K562 (cell line): ENCODE measurements at regions not wholly inside any gene's neighbourhood (a gene's known extent, or its start where the extent isn't known, plus 50 kb on each side); places are given as distances from the start of the nearest gene placed in this dataset.

Experiments
- ATAC-seq: fragments of 200-7000 bp; cut with Tn5 transposase; 3 replicates; pipeline ENCODE4 v1.9.1; 2020; ENCODE audit warnings: moderate library complexity
- BruUV-seq: library from RNA; stranded (reverse); fragments of 400-500 nt; replicated peaks from 2 replicates; lab custom pipeline; 2021; lab: Mats Ljungman, UMichigan
- CTCF ChIA-PET: fragments of 300-600 bp; formaldehyde crosslinking; extraction: SDS; loops from one replicate; lab custom pipeline; 2021; ENCODE audit warnings: low intra/inter-chr PET ratio; lab: Yijun Ruan, JAX
- POLR2A ChIA-PET: fragments of 300-600, 350-650 bp; sonication (Branson Sonifier 250); formaldehyde crosslinking; extraction: SDS; loops from one replicate; lab custom pipeline; 2021; ENCODE audit warnings: antibody characterized with exemption, inconsistent platforms; lab: Yijun Ruan, JAX
- DNase-seq, 4 experiments: peaks; one replicate each; pipeline versions ENCODE4 v3.0.0 to v3.0.0-alpha.2; 2011 to 2018; ENCODE audit warnings: low spot score in 3 of 4, mixed read lengths in 3 of 4; ENCODE audit errors: extremely low read depth in 1 of 4
- FAIRE-seq: peaks from 2 replicates; lab custom pipeline; 2011; peaks lifted over from hg19 to GRCh38; lab: Jason Lieb, UNC
- H2AFZ ChIP-seq: 2 replicates; pipeline ENCODE4 v1.6.0; 2011; ENCODE audit warnings: low read depth, low read length, control low read depth, inconsistent platforms
- H3K27ac ChIP-seq: fragments of 200-600 bp; 3 replicates; pipeline ENCODE4 v1.8.0; 2011; ENCODE audit warnings: low read depth, mild to moderate bottlenecking, control low read depth, inconsistent platforms, low read length, moderate library complexity, mixed read lengths; ENCODE audit errors: extremely low read depth
- H3K27me3 ChIP-seq, 2 experiments: fragments of 300-600 bp in 1 of 2; 2 replicates in 1 of 2; 3 replicates in 1 of 2; pipeline versions ENCODE4 v1.6.0 to v1.8.0; 2011; ENCODE audit warnings: inconsistent platforms in 2 of 2, low read length in 2 of 2, mild to moderate bottlenecking in 1 of 2, mixed read lengths in 1 of 2, moderate library complexity in 1 of 2; ENCODE audit not compliant: control insufficient read depth in 2 of 2, insufficient read depth in 2 of 2
- H3K36me3 ChIP-seq: fragments of 300-600 bp; 3 replicates; pipeline ENCODE4 v1.8.0; 2011; ENCODE audit warnings: mild to moderate bottlenecking, low read length, inconsistent platforms; ENCODE audit not compliant: control insufficient read depth, insufficient read depth
- H3K4me1 ChIP-seq, 2 experiments: fragments of 200-600 bp in 1 of 2; replicated peaks in 1 of 2; 2 replicates in 1 of 2; 3 replicates in 1 of 2; pipeline versions ENCODE4 v1.5.1 to v1.8.0; 2011; ENCODE audit warnings: inconsistent platforms in 2 of 2, low read length in 2 of 2, mild to moderate bottlenecking in 1 of 2, mixed read lengths in 1 of 2, moderate library complexity in 1 of 2; ENCODE audit not compliant: control insufficient read depth in 2 of 2, insufficient read depth in 2 of 2
- H3K4me2 ChIP-seq: 2 replicates; pipeline ENCODE4 v1.6.1; 2011; ENCODE audit warnings: low read length, control low read depth, inconsistent platforms, mixed read lengths; ENCODE audit not compliant: insufficient read depth
- H3K4me3 ChIP-seq: fragments of 200-600 bp; sonication (generic), shearing (Covaris generic); 2 replicates; pipeline ENCODE4 v1.5.1; 2016; ENCODE audit warnings: control low read depth, inconsistent platforms
- H3K79me2 ChIP-seq: fragments of 200-600 bp; 3 replicates; pipeline ENCODE4 v1.8.0; 2011; ENCODE audit warnings: low read length, inconsistent platforms; ENCODE audit not compliant: control insufficient read depth, insufficient read depth
- H3K9ac ChIP-seq, 2 experiments: 2 replicates each; pipeline versions ENCODE4 v1.6.0 to v1.6.1; 2011; ENCODE audit warnings: low read depth in 2 of 2, low read length in 2 of 2, control low read depth in 1 of 2, inconsistent platforms in 1 of 2, mild to moderate bottlenecking in 1 of 2, mixed read lengths in 1 of 2; ENCODE audit not compliant: insufficient read depth in 1 of 2
- H3K9me1 ChIP-seq: one replicate; pipeline ENCODE4 v1.6.0; 2011; ENCODE audit warnings: inconsistent platforms, mild to moderate bottlenecking, low read length, moderate library complexity; ENCODE audit not compliant: control insufficient read depth, insufficient read depth
- H3K9me3 ChIP-seq: replicated peaks from 2 replicates; pipeline ENCODE4 v1.5.1; 2011; ENCODE audit warnings: low read depth, low read length, inconsistent platforms; ENCODE audit not compliant: control insufficient read depth, insufficient read depth
- H4K20me1 ChIP-seq: replicated peaks from 2 replicates; pipeline ENCODE4 v1.6.1; 2011; ENCODE audit warnings: low read length, inconsistent platforms, mixed read lengths; ENCODE audit not compliant: control insufficient read depth, insufficient read depth
- CTCF ChIP-seq, 3 experiments: IDR thresholded peaks in 2 of 3; conservative IDR thresholded peaks in 1 of 3; 2 replicates each; pipeline ENCODE4 v1.5.1; 2011 to 2012; ENCODE audit warnings: low read length in 3 of 3, mild to moderate bottlenecking in 3 of 3, control low read depth in 2 of 3, improper control_type of control experiment in 1 of 3, inconsistent platforms in 1 of 3, low read depth in 1 of 3, mixed read lengths in 1 of 3, moderate library complexity in 1 of 3; ENCODE audit not compliant: insufficient read depth in 2 of 3
- HDAC3 ChIP-seq: fragments of 450-650 bp; IDR thresholded peaks from 2 replicates; pipeline ENCODE4 v1.6.1; 2018; ENCODE audit warnings: borderline replicate concordance, mild to moderate bottlenecking, moderate library complexity; ENCODE audit not compliant: partially characterized antibody
- NFIC ChIP-seq: fragments of 450-650 bp; IDR thresholded peaks from 2 replicates; pipeline ENCODE4 v1.6.1; 2017; ENCODE audit warnings: mild to moderate bottlenecking, inconsistent platforms
- WGBS: fragments of 100-300 bp; shearing (Covaris generic); methylation state at CpG from one replicate; pipeline ENCODE4 v1.1.6; 2016; ENCODE audit warnings: low coverage, mixed read lengths; ENCODE audit not compliant: insufficient coverage; ENCODE audit errors: missing lambda C conversion rate; 5-methylcytosine and 5-hydroxymethylcytosine counted together
- in situ Hi-C: fragments of 300-500 bp; cut with MboI; formaldehyde crosslinking; loops from 4 replicates; pipeline ENCODE4 v1.15.0; 2018; ENCODE audit warnings: inconsistent platforms, mixed read lengths
- intact Hi-C: fragments of 100-400 bp; cut with micrococcal nuclease; formaldehyde crosslinking; loops from 2 replicates; pipeline ENCODE4 v1.14.2; 2022

GRCh38 chr1:182003953-182004586 is 57.4 kb downstream of the ZNF648 start:
- Histone ChIP-seq H3K27ac (no peak overlapping the region), H3K4me3 (no peak overlapping the region), H3K9me1 (no peaks in the 10 kb centered on the region), H3K79me2 (no peaks in the 10 kb centered on the region), H3K36me3 (no peaks in the 10 kb centered on the region), H4K20me1 (no peaks in the 10 kb centered on the region), H3K9me3 (no peaks in the 10 kb centered on the region), H3K4me1 (no peaks in the 10 kb centered on the region; a peak in 1 of 5 replicates), H2AFZ (no peak overlapping the region), H3K27me3 (peaks cover 0 to 7% of the 10 kb centered on the region in 2 experiments; a peak in 2 of 5 replicates), H3K9ac (no peak overlapping the region), H3K4me2 (no peak overlapping the region)
- DNase-seq, result peak in 1 of 4 experiments; percentile 24
- TF ChIP-seq CTCF (IDR thresholded peaks at IDR 0.05 in 2 of 3, conservative IDR thresholded peaks at IDR 0.05 in 1 of 3; ENCODE audit: insufficient read depth in 2 of 3, low read depth in 1 of 3, low read length in 3 of 3), result peak in 2 of 3 experiments; percentile 30 to 31; a peak in 3 of 6 replicates
- no peak for TF ChIP-seq HDAC3
- TF ChIP-seq NFIC, result peak; percentile 41
- ChIA-PET POLR2A (interaction anchor here (0.6 to 1.0 kb wide), 4 partner anchors 24 to 569 kb away, joined by 3 to 7 read pairs (median 4); no protein-coding TSS in a partner anchor), CTCF (no interaction called here)
- intact Hi-C loops (no loop called here), in situ Hi-C loops (no loop called here)
- FAIRE-seq, result no peak
- 9% methylated on average over 12 of the region's 12 CpGs for WGBS
- no TSS peak for BruUV-seq
- peak; percentile 66 for ATAC-seq
